Naive B cell (primary cell): ENCODE measurements at regions not wholly inside any gene's neighbourhood (a gene's known extent, or its start where the extent isn't known, plus 50 kb on each side); places are given as distances from the start of the nearest gene placed in this dataset.

ENCODE experiments used
- ATAC-seq, 2 donors: fragments of 150-1000 bp; cut with Tn5 transposase; 2 replicates each; pipeline ENCODE4 v1.10.0; 2021; ENCODE audit warnings: low read depth in 2 of 2, mild to moderate bottlenecking in 2 of 2, moderate library complexity in 2 of 2
- DNase-seq: peaks from one replicate; pipeline ENCODE4 v3.0.0; 2022
- H3K27ac Mint-ChIP-seq, 6 donors: one replicate each; pipeline ENCODE4 v1.8.0; 2020 to 2022; ENCODE audit warnings: mild to moderate bottlenecking in 6 of 6, mixed read lengths in 6 of 6, moderate library complexity in 5 of 6, inconsistent platforms in 2 of 6
- H3K27me3 Mint-ChIP-seq, 3 donors: one replicate each; pipeline ENCODE4 v1.8.0; 2021 to 2022; ENCODE audit warnings: mixed read lengths in 3 of 3, mild to moderate bottlenecking in 1 of 3
- H3K36me3 Mint-ChIP-seq, 2 donors: one replicate each; pipeline ENCODE4 v1.8.0; 2020 to 2022; ENCODE audit warnings: mixed read lengths in 2 of 2, inconsistent platforms in 1 of 2, mild to moderate bottlenecking in 1 of 2
- H3K4me1 Mint-ChIP-seq, 3 donors: one replicate each; pipeline ENCODE4 v1.8.0; 2020 to 2022; ENCODE audit warnings: mixed read lengths in 3 of 3, inconsistent platforms in 1 of 3, mild to moderate bottlenecking in 1 of 3, moderate library complexity in 1 of 3
- H3K4me3 Mint-ChIP-seq, 8 donors: one replicate each; pipeline ENCODE4 v1.8.0; 2020 to 2022; ENCODE audit warnings: mild to moderate bottlenecking in 8 of 8, mixed read lengths in 8 of 8, moderate library complexity in 8 of 8, inconsistent platforms in 2 of 8
- H3K9me3 Mint-ChIP-seq, 7 donors: one replicate each; pipeline ENCODE4 v1.8.0; 2020 to 2022; ENCODE audit warnings: mixed read lengths in 7 of 7, mild to moderate bottlenecking in 5 of 7, inconsistent platforms in 2 of 7, moderate library complexity in 1 of 7

DNA sequence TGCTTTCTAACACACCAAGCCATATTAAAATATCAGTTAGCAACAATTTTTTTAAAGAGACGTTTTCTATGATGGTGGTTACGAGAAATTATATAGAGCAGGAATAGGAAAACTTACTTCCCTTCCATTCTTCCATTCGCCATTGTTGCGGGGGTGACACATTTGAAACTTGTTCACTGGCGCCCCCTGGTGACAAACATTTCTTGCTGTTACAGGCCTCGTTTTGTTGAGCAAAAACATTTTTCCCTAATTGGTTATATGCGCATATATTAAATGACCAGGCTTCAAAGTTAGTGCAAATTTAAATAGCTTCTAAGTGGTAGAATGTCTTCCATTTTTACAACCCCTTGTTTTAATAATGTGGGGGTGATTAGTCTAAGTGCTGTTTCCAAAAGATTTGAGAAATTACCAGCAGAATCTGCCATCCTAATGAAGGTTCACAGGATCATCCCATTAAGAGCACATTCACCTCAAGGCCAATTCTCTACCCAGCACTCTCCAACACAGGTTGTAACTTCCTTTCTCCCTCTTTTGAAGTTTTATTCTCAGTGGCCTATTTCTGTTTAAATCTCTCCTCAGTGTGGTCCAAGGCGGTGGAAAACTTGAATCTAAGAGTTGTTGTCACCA, 1124.7 kb downstream of the FLRT2 start:
- Mint-ChIP-seq H3K9me3 (peaks cover 0 to 2% (median 0%) of the 10 kb centered on the region in 7 donors), H3K4me1 (no peaks in the 10 kb centered on the region), H3K4me3 (no peak overlapping the region), H3K27me3 (no peaks in the 10 kb centered on the region), H3K36me3 (no peaks in the 10 kb centered on the region), H3K27ac (no peak overlapping the region)
- DNase-seq (peak; percentile 18), ATAC-seq (no peak)

DNA sequence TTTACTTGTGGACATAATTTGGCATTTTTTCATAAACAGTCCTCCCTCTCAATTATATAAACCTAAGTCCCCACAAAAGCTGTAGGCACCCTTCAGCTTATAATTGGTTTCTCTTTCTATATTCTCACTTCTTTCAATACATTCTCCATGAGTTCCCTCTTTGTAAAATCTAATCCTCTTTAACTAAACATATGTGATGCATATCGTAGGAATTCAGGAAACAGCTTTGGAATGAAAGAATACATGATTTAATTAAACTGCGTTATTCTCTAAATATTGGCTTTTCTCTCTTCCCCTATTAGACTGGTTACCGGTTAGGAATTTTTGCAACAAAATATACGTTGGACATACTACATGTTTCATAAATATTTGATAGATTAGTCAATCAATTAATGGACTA, 1122.6 kb downstream of the FLRT2 start:
- ATAC-seq = no peak
- no peaks in the 10 kb centered on the region for H3K36me3 Mint-ChIP-seq
- no peaks in the 10 kb centered on the region for H3K4me1 Mint-ChIP-seq
- no peak for DNase-seq
- H3K27me3 Mint-ChIP-seq = no peaks in the 10 kb centered on the region
- H3K27ac Mint-ChIP-seq = no peak overlapping the region
- H3K4me3 Mint-ChIP-seq = no peak overlapping the region
- H3K9me3 Mint-ChIP-seq = peaks cover 0 to 4% (median 2%) of the 10 kb centered on the region in 7 donors

DNA sequence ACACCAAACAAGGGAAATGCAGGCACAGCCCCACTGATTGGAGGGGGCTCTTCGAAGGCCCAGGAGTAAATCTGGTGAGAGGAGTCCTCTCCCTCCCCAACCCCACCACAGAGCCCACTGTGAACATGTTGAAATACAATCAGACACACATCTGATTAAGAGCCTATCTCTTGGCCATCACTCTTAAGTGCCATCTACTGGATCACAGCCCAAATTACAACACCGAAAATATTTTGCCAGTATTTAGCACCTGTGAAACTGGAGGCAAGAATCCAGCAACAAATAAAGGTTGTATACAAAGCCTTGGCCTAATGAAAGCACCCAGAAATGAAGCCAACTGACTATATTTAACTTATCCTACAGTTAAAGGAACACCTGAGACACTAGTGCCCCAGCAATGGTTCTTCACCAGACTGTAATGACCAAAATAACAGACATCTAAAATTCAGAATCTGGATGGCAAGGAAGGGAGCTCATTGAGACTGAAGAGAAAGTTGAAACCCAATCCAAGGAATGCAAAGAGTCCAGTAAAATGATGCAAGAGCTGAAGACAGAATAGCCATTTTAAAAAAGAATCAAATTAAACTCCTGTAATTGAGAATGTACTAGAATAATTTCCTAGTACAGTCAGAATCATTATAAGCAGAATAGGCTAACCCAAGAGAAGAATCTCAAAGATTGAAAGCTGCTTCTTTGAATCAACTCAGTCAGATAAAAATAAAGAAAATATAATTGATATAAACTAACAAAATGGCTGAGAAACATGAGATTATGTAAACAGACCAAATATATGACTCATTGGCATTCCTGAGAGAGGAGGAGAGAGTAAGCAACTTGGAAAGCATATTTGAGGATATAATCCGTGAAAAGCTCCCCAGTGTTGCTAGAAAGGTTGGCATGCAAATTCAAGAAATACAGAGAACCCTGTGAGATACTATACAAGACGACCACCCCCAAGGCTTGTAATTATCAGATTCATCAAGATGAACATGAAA, 1117.0 kb downstream of the FLRT2 start:
- DNase-seq (no peak), ATAC-seq (no peak)
- no peaks in the 10 kb centered on the region for H3K4me1 Mint-ChIP-seq
- H3K9me3 Mint-ChIP-seq = peaks cover 0 to 10% (median 2%) of the 10 kb centered on the region in 7 donors
- no peak overlapping the region for H3K27ac Mint-ChIP-seq
- H3K4me3 Mint-ChIP-seq = no peak overlapping the region
- no peaks in the 10 kb centered on the region for H3K27me3 Mint-ChIP-seq
- H3K36me3 Mint-ChIP-seq = no peaks in the 10 kb centered on the region

DNA sequence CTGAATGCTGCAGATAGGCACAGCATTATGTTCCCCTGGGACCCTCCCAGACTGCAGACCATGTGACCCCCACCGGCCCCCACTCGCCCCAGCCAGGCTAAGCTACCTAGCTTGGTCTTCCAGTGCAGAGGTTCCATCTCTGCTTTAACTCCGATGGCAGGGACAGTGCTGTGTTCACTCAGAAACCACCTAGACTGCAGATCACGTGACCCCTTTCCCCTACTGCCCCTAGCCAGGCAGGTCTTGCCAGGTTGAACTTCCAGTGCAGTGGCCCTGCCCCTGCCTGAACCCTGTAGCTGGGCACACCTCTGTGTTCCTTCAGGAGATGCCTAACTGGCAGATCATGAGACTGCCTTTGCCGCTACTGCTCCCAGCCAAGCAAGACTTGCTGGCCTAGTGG, 1116.2 kb downstream of the FLRT2 start:
- H3K27me3 Mint-ChIP-seq = no peaks in the 10 kb centered on the region
- no peak overlapping the region for H3K27ac Mint-ChIP-seq
- ATAC-seq = no peak
- H3K4me3 Mint-ChIP-seq = no peak overlapping the region
- no peaks in the 10 kb centered on the region for H3K36me3 Mint-ChIP-seq
- peaks cover 0 to 10% (median 2%) of the 10 kb centered on the region in 7 donors for H3K9me3 Mint-ChIP-seq
- no peak for DNase-seq
- no peaks in the 10 kb centered on the region for H3K4me1 Mint-ChIP-seq

DNA sequence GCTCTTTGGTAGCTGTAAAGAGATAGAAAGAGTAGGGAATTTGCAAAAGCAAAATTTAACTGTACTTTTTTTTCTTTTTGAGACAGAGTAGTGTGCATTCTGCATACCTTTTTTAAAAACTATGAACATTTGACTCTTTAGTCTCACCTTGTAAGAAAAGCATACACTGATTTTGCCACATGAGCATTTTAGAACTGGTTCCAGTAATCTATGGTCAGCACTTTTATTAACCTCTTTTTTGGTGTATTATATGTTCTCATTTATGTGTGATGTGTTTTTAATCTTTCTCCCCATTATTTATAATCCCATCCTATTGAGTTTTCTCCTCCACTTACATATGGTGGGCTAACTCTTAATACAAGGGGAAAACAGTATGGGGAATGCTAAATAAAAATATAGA, 1111.4 kb downstream of the FLRT2 start:
- no peak for ATAC-seq
- Mint-ChIP-seq H3K9me3 (peaks cover 0 to 4% (median 0%) of the 10 kb centered on the region in 7 donors), H3K27me3 (no peaks in the 10 kb centered on the region)

DNA sequence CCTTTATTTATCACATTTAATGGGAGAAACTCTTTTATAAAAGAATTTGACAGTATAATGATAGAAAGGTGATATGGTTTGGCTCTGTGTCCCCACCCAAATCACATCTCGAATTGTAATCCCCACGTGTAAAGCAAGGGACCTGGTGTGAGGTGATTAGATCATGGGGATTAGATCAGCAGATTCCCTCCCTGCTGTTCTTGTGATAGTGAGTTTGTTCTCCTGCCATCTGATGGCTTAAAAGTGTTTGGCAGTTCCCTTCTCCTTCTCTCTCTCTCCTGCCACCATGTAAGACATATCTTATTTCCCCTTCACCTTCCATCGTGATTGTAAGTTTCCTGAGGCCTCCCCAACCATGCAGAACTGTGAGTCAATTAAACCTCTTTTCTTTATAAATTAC, 1110.3 kb downstream of the FLRT2 start:
- Mint-ChIP-seq H3K4me1 (no peaks in the 10 kb centered on the region), H3K36me3 (no peaks in the 10 kb centered on the region), H3K27ac (no peak overlapping the region), H3K9me3 (peaks cover 0 to 4% (median 0%) of the 10 kb centered on the region in 7 donors), H3K4me3 (no peak overlapping the region), H3K27me3 (no peaks in the 10 kb centered on the region)
- no peak for ATAC-seq
- DNase-seq = no peak

More for the DNA sequence above, 1111.4 kb downstream of the FLRT2 start:
- Mint-ChIP-seq H3K36me3 (no peaks in the 10 kb centered on the region), H3K27ac (no peak overlapping the region), H3K4me1 (no peaks in the 10 kb centered on the region), H3K4me3 (no peak overlapping the region)
- no peak for DNase-seq

DNA sequence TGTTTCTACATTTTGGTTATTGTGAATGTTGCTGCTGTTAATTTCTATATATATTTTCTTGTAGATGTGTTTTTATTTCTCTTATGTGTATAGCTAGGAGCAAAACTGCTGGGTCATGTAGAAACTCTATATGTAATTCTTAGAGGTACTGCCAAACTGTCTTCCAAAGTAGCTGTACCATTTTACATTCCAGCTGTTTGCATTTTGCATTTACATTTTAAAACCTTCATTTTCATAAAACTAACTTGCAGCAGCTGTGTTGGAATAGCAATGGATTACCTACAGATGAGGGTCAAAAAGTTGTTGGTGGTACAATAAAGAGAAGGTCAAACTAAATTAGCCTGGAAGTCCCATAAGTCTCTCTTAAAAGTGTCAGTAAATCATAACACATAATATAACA, 1109.7 kb downstream of the FLRT2 start:
- Mint-ChIP-seq H3K4me1 (no peaks in the 10 kb centered on the region), H3K4me3 (no peak overlapping the region), H3K27ac (no peak overlapping the region), H3K27me3 (no peaks in the 10 kb centered on the region), H3K36me3 (no peaks in the 10 kb centered on the region), H3K9me3 (peaks cover 0 to 4% (median 0%) of the 10 kb centered on the region in 7 donors)
- ATAC-seq (no peak), DNase-seq (no peak)

DNA sequence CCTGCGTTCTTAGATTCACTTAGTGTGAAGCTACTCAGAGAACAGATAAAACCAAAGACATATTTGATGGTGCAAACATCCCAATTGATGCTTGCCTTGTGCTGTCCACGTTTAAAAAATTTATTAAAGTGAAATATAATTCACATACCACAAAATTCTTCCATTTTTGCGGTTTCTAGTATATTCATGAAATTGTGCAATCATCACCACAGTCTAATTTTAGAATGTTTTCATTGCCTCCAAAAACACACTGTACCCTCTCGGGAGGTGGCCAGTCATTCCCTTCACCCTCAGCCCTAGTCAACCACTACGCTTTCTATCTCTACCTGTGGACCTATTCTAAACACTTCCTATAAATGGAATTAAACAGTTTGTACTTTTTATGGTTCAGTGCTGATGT, 1109.2 kb downstream of the FLRT2 start:
- H3K36me3 Mint-ChIP-seq = no peaks in the 10 kb centered on the region
- no peaks in the 10 kb centered on the region for H3K27me3 Mint-ChIP-seq
- ATAC-seq = no peak
- DNase-seq = no peak
- H3K9me3 Mint-ChIP-seq = peaks cover 0 to 4% (median 0%) of the 10 kb centered on the region in 7 donors
- H3K4me3 Mint-ChIP-seq = no peak overlapping the region
- H3K27ac Mint-ChIP-seq = no peak overlapping the region
- H3K4me1 Mint-ChIP-seq = no peaks in the 10 kb centered on the region

DNA sequence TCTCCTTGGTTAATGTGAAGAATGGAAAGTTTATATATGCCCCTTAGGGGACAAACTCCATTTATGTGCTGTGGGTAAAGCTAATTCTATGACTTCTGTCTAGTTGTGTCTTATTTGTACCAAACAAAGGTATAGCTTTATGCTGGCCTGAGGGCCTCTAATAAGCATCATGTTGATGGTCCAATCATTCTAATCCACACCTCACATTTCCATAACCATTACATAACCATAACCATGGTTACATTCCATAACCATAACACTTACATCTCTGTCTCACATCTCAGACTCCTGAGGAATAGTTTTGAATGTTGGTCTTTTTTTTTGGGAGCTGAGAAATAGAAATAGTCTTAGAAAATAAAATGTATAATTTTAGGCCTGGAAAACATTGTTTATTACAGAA, 1097.1 kb downstream of the FLRT2 start:
- H3K36me3 Mint-ChIP-seq = no peaks in the 10 kb centered on the region
- no peaks in the 10 kb centered on the region for H3K27me3 Mint-ChIP-seq
- H3K27ac Mint-ChIP-seq = no peak overlapping the region
- H3K9me3 Mint-ChIP-seq = peaks cover 0 to 5% (median 0%) of the 10 kb centered on the region in 7 donors
- DNase-seq (no peak), ATAC-seq (no peak)
- H3K4me3 Mint-ChIP-seq = no peak overlapping the region
- peaks cover 0 to 5% (median 0%) of the 10 kb centered on the region in 3 donors for H3K4me1 Mint-ChIP-seq

DNA sequence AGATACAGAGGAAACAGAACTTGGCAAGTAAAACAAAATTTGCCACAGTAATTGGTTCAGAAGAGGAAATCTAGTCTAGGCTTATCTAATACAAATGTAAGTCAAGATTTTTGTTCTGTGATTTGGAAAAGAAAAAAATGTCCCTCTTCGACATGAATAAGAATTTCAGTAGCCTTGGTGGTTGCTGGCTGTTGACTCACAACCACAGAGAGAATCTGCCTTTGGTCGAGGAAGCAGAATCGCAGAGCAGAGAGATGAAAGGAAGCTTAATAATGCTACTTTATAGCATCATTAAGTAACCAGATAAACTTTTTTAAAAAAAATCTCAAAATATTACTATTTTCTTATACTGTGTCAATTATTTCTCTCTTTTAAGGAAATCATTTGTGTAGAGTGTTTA, 1096.6 kb downstream of the FLRT2 start:
- H3K36me3 Mint-ChIP-seq = no peaks in the 10 kb centered on the region
- peaks cover 0 to 5% (median 0%) of the 10 kb centered on the region in 3 donors for H3K4me1 Mint-ChIP-seq
- peaks cover 0 to 5% (median 0%) of the 10 kb centered on the region in 7 donors for H3K9me3 Mint-ChIP-seq
- no peak for ATAC-seq
- H3K27me3 Mint-ChIP-seq = no peaks in the 10 kb centered on the region
- no peak overlapping the region for H3K4me3 Mint-ChIP-seq
- DNase-seq = no peak
- no peak overlapping the region for H3K27ac Mint-ChIP-seq

DNA sequence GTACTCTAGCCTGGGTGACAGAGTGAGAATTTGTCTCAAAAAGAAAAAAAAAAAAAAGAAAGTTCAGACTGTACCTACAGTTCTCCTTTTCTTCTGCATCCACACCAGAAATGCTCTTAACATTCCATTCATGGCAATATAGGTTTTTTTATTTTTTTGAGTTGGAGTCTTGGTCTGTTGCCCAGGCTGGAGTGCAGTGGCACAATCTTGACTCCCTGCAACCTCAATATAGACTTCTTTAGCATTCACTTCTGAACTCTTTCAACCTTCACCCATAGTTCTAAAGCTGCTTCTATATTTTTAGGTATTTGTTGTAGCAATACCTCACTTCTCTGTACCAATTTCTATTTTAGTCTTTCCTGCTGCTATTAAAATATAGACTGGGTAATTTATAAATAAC, 1095.7 kb downstream of the FLRT2 start:
- H3K36me3 Mint-ChIP-seq = no peaks in the 10 kb centered on the region
- peaks cover 0 to 5% (median 0%) of the 10 kb centered on the region in 3 donors for H3K4me1 Mint-ChIP-seq
- no peak overlapping the region for H3K4me3 Mint-ChIP-seq
- H3K9me3 Mint-ChIP-seq = peaks cover 0 to 6% (median 0%) of the 10 kb centered on the region in 7 donors
- DNase-seq (no peak), ATAC-seq (no peak)
- no peak overlapping the region for H3K27ac Mint-ChIP-seq
- H3K27me3 Mint-ChIP-seq = no peaks in the 10 kb centered on the region

DNA sequence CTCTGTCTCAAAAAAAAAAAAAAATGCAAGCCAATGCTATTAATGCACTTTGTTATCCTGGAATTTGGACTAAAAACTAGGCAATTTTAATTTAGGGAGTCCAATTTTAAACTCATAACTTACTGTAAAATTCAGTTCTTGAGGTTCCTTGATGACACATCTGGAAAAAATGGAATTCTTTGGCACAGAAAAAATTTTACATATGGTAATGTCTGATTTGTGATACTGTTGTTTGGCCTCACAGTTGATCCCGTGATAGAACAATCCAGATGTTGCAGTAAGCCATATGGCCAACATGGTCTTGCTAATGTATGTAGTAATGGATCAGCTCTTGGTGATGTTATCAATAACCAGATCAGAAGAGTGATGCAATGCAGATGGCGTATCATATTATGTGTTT, 1089.8 kb downstream of the FLRT2 start:
- Mint-ChIP-seq H3K9me3 (peaks cover 0 to 3% (median 0%) of the 10 kb centered on the region in 7 donors), H3K36me3 (no peaks in the 10 kb centered on the region), H3K27ac (no peak overlapping the region), H3K27me3 (no peaks in the 10 kb centered on the region), H3K4me3 (no peak overlapping the region), H3K4me1 (peaks cover 0 to 5% (median 0%) of the 10 kb centered on the region in 3 donors)
- no peak for ATAC-seq
- no peak for DNase-seq

DNA sequence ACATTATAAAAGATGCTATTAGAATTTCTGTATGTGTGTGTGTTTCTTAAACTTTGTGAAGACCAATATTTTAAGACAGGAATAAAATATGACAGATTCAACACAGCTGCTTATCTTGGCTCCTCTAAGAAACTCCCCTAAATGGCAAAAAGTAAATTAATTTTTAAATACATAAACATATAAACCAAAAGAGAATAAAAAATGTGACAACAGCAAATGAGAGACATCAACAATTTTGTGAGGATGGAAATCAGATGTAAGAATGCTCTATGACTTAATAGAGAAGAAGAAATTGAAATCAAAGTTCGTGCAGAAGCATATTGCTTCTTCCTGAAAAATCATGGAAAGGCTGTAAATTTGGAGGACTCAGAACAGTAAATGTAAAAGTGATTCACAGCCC, 1083.8 kb downstream of the FLRT2 start:
- H3K36me3 Mint-ChIP-seq = no peaks in the 10 kb centered on the region

DNA sequence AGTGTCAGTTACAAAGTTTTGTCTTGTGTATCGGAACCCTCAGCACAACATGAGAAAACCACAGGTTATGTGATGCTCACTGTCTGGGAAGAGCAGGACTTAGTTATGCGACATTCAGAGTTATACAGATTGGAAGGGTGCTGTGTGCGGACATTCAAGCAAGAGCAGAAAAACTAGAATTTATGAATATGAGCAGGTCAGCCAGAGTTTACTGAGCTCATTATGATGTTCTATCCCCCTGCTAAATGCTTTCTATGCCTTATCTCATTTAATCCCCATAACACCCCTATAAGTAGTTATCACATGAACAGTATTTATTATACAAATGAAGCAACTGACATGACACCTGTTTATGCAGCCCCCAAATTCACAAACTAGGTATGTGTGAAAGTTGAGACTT, 1083.2 kb downstream of the FLRT2 start:
- H3K4me1 Mint-ChIP-seq = no peaks in the 10 kb centered on the region
- no peak for ATAC-seq
- H3K9me3 Mint-ChIP-seq = peaks cover 0 to 3% (median 0%) of the 10 kb centered on the region in 7 donors
- no peak for DNase-seq
- no peak overlapping the region for H3K27ac Mint-ChIP-seq
- H3K27me3 Mint-ChIP-seq = no peaks in the 10 kb centered on the region
- H3K4me3 Mint-ChIP-seq = no peak overlapping the region
- no peaks in the 10 kb centered on the region for H3K36me3 Mint-ChIP-seq

More for the DNA sequence above, 1083.8 kb downstream of the FLRT2 start:
- ATAC-seq (no peak), DNase-seq (no peak)
- Mint-ChIP-seq H3K9me3 (peaks cover 0 to 3% (median 0%) of the 10 kb centered on the region in 7 donors), H3K27me3 (no peaks in the 10 kb centered on the region), H3K27ac (no peak overlapping the region), H3K4me1 (no peaks in the 10 kb centered on the region), H3K4me3 (no peak overlapping the region)
